Loucy (cell line): ENCODE measurements at regions not wholly inside any gene's neighbourhood (a gene's known extent, or its start where the extent isn't known, plus 50 kb on each side); places are given as distances from the start of the nearest gene placed in this dataset.

ENCODE experiments used
- EZH2phosphoT487 ChIP-seq: fragments of 200-600 bp; IDR thresholded peaks from 2 replicates; pipeline ENCODE4 v1.6.1; 2018; ENCODE audit warnings: antibody characterized with exemption, mild to moderate bottlenecking, moderate library complexity, borderline replicate concordance
- TF ChIP-seq, protein P1 (sequence below): fragments of 200-600 bp; sonication (generic); conservative IDR thresholded peaks from 2 replicates; pipeline ENCODE4 v1.5.1; 2014; ENCODE audit warnings: mild to moderate bottlenecking, antibody characterized with exemption, low read length

DNA sequence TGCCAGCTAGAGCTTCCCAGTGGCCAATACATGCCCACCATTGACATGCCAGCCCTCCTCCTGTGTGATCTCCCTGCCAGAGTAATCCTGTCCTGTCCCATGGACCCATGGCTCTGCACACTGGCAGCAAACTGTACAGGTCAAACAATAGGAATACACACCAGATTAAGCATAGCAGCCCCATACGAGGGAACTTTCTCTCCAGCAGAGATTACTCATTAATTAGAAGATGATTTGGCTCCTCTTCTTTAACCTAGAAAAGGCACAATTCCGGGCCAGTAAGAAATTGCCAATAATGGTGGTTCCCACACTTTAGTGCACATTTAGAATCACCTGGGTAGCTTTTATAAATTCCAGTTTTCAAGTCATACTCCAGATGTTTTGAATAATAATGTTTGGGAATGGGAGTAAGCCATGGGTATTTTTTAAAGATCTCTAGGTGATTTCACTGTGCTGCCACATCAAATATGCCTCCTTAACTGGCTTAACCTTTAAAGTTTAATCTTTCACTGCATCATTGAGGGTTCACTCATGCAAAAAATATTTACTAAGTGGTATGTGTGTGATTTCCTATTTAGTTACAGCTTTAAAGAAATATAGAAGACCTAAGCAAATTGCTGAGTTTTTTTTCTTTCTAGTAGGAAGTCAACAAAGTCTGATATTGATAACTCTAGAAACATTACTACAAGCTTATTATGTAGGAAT, 277.6 kb upstream of the NWD2 start:
- TF ChIP-seq, protein P1, sequence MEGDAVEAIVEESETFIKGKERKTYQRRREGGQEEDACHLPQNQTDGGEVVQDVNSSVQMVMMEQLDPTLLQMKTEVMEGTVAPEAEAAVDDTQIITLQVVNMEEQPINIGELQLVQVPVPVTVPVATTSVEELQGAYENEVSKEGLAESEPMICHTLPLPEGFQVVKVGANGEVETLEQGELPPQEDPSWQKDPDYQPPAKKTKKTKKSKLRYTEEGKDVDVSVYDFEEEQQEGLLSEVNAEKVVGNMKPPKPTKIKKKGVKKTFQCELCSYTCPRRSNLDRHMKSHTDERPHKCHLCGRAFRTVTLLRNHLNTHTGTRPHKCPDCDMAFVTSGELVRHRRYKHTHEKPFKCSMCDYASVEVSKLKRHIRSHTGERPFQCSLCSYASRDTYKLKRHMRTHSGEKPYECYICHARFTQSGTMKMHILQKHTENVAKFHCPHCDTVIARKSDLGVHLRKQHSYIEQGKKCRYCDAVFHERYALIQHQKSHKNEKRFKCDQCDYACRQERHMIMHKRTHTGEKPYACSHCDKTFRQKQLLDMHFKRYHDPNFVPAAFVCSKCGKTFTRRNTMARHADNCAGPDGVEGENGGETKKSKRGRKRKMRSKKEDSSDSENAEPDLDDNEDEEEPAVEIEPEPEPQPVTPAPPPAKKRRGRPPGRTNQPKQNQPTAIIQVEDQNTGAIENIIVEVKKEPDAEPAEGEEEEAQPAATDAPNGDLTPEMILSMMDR: no peak
- TF ChIP-seq EZH2phosphoT487: no peak
